HG03460 (cell line): ENCODE measurements at regions not wholly inside any gene's neighbourhood (a gene's known extent, or its start where the extent isn't known, plus 50 kb on each side); places are given as distances from the start of the nearest gene placed in this dataset.

Experiments used
- ATAC-seq: cut with Tn5 transposase; IDR thresholded peaks from one replicate; pipeline ENCODE4 v1.9.1; 2021; ENCODE audit not compliant: unreplicated experiment

DNA sequence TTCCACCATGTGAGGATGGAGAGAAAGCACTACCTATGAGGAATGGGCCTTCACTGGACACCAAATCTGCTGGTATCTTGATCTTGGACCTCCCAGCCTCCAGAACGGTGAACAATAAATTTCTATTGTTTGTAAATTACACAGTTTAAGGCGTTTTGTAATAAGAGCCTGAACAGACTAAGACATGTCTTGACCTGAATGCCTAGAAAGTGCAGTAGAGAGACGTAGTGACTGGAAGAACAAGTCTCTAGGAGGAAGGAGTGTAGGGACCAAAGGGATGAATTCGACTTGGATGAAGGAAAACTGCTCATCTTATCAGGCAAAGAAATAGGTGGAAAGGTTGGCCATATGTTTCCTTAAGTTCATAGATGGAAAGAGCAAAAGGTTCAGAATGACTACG, 309.8 kb upstream of the RGMB start:
- ATAC-seq: no peak

DNA sequence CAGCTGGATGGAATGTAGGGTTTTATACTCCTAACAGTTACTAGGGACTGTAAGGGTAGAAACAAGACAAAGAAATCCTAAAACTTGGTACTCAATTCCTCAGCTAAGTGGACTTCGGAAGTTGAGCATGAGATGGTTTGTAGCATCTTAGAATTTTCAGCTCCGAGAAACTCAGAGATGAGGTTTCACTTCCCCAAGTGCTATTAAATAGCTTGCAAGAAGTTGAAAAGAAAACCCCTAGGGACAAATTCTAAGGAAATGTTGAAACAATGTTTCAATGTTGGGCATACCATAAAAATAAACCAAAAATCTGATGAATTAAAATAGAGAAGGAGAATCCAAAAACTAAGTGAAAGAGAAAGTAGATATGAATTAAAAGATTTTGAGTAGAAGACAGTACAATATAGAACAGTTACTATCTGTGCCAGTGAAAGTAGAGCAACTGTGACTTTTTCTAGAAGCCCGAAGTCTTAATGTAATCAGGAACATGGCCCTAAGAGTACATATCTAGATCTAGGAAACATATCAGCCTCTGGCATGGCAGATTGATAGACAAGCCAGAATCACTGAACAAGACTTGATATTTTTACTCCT, 308.6 kb upstream of the RGMB start:
- peak; percentile 71 for ATAC-seq

DNA sequence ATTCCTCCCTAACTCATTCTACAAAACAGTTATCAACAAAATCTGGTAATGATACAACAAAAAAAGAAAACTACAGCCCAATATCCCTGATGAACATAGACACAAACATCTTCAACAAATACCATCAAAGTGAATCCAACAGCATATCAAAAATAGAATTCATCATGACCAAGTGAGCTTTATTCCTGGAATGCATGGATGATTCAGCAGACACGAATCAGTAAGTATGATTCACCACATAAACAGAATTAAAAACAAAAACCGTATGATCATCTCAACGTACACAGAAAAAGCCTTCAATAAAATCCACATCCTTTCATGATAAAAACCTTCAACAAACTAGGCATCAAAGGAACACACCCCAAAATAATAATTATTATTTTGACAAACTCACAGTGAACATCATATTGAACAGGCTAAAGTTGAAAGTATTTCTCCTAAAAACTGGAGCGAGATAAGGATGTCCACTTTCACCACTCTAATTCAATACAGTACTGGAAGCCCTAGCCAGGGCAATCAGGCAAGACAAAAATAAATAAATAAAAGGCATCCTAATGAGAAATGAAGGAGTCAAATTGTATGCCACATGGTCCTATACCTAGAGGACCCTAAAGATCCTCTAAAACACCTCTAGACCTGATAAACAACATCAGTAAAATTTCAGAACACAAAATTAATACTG, 305.1 kb upstream of the RGMB start:
- ATAC-seq: no peak

DNA sequence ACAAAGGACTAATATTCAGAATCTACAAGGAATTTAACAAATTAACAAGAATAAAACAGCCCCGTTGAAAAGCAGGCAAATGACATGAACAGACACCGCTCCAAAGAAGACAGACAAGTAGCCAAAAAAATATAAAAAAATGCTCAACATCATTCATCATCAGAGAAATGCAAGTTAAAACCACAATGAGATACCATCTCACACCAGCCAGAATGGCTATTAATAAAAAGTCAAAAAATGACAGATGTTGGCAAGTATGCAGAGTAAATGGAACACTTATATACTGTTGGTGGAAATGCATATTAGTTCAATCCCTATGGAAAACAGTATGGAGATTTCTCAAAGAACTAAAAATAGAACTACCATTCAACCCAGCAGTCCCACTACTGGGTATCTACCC, 302.7 kb upstream of the RGMB start:
- no peak for ATAC-seq

DNA sequence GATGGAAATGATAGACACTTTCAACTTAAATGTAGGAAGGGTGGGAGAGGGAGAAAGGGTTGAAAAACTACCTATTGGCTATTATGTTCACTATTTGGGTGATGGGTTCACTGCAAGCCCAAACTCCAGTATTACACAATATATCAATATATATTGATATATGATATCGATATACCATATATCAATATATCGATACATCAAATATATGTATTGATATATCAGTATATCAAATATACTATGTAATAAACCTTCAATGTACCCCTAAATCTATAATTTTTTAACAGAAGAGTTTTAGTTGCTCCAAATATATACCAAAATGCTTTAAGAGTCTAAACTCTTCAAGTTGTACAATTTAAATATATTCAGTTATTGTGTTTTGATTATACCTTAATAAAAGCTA, 302.0 kb upstream of the RGMB start:
- ATAC-seq: no peak

DNA sequence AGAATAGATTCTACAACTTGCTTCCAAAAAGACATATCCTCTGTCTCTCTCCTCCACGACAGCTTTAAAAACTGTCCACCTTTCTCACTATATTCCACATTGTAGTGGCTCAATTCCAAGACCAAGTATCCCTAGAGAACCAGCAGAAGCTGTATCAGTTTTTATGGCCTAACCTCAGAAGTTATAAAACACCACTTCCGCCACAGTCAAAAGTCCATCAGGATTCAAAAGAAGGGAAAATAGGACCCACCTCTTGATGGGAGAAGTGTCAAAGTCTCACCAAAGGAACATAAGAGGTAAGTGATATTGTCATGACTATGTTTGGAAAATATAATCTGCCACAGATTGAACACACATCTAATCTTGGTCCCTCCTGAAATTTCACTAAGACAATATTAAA, 299.2 kb upstream of the RGMB start:
- ATAC-seq: no peak

DNA sequence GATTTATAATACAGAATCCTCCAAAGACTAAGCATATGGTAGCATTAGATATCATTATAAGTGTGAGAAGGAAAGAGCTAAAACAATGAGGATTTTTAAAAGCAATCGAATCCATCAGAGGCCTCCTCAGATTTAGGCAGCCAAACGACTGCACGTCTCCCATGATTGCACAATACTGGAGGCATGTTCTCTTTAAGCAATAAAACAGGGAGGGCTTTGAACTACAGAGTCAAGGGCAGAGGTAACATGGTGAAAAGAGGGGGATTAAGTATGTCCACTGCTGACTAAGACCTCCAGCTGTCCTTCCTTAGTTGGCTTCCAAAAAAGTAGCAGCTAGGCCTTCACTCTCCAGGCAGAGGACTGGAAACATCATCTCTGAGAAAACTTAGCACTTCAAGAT, 298.7 kb upstream of the RGMB start:
- no peak for ATAC-seq

DNA sequence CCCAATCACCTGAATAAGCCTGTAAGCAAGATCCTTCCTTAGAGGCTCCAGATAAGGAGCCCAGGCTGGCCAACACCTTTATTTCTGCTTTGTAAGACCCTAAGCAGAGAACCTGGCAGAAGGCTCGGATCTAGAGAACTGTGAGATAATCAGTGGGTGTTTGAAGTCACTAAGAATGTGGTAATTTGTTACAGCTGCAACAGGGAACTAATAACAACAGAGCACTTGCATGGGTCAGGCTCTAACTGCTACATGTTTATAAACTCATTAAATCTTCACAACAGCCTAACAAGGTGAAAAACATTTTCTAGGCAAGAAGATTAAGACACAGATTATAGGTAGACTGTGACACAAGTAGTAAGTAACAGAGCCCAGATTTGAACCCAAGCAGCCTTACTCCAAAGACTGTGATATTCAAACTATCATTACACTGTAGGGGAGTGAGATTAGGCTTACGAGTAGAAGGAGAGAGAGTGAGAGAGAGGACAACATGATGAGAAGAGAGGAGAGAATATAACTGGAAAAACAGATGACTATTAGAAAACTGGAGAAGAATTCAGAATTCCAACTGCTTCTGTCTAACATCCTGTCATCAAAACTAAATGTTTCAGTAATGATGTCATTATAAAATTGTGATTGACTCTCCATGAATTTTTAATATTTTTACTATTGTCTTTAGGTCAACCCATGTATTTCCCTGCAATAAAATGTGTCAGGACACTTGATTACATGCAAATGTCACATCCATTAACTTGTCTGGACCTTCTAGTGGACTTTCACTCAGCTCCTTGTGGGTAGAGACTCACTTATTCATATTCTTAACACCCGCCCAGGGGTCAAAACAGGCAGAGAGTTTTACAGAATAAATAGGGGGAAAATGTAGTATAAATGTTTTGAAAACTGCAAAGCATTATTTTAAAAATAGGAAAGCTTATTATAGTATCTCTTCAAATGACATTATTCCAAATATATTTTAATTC, 290.9 kb upstream of the RGMB start:
- ATAC-seq: no peak

DNA sequence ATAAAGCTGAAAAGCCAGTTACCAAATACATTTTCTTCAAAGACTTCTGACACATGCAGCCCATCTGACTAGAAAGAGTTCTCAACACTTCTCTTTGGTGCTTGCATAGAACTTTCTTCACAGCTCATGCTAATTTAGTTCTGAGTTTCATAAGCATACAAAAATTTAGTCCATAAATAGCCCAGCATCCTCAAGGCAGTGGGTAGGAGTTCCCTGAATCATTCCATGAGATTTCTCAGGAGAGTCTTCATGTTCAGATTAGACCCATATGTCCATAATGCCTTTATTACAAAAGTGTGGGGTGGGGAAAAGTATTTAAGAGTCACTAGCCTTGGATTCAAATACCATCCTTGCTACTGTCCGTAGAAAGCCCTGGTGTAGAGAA, 290.2 kb upstream of the RGMB start:
- no peak for ATAC-seq

DNA sequence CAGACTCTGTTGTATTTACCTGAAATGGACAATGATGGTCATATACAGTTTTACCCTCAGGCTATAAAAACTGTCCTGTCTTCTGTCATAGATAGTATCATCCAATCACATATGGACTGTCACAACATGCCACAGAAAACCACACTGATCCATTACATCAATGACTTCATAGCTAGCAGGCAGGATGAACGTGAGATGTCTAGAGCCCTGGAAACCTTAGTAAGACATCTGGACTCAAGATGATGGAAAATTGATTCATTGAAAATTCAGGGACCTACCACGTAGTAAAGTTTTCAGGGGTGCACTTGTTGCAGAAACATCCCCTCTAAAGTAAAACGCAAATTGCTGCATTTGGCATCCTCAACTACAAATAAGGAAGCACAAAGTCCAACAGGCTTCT, 284.4 kb upstream of the RGMB start:
- ATAC-seq: no peak

DNA sequence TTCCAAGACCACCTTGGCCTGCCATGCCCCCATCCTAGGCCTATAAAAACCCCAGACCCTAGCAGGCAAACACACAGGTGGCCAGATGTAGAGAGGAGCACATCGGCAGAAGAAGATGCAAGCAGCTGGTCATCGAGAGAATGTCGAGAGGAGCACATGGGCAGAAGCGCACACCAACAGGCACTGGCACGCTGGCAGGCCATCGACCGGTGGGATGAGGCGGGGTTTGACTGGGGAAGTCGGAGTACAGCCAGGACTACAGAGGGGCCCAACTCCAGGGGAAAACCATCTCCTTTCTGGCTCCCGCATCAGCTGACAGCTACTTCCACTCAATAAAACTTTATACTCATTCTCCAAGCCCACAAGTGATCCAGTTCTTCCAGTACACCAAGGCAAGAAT, 283.1 kb upstream of the RGMB start:
- ATAC-seq: no peak

DNA sequence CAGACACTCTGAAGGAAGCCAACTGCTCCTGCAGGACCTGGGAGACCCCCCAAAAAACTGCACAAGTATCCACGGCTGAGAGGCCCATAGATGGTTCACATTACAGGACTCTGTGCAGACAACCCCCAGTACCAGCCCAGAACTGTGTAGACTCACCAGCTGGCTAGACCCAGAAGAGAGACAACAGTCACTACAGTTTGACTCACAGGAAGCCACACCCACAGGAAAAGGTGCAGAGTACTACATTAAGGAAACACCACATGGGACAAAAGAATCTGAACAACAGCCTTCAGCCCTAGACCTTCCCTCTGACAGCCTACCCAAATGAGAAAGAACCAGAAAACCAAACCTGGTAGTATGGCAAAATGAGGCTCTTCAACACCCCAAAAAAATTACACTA, 281.2 kb upstream of the RGMB start:
- ATAC-seq: no peak

DNA sequence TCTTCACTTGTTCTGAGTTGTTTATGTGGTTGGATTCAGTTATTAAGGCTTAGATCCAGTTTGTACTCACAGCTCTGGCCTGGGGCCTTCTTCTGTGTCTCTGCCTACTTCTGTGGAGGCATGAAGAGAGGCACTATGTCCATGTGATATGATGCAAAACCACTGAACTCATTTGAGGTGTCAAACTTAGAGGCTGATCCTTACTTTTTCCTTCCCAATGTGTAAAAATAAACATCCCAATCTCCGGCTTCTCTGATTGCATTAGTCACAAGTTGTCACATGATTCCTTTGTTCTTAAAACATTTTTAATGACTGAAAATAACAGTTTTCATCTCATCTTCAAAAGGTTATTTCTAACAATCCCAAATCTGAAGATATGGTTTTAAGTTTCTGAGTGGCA, 276.0 kb upstream of the RGMB start:
- ATAC-seq: no peak

DNA sequence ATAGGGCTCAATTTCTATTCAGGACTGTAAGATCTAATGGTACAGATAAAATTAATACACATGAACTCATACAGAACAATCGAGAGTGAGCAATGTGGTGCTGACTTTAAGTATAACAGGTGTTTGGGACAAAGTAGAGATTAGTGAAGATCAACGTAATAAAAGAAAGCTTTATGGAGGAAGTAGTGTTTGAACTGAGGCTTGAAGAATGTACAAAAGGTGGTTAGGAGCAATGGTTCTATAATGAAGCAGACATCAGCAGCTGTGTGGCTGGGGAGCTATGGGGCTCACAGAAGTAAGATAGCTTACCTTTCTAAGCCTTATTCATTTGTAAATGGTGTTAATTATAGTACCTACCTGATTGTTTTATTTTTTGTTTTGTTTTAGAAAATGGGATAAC, 275.4 kb upstream of the RGMB start:
- no peak for ATAC-seq

DNA sequence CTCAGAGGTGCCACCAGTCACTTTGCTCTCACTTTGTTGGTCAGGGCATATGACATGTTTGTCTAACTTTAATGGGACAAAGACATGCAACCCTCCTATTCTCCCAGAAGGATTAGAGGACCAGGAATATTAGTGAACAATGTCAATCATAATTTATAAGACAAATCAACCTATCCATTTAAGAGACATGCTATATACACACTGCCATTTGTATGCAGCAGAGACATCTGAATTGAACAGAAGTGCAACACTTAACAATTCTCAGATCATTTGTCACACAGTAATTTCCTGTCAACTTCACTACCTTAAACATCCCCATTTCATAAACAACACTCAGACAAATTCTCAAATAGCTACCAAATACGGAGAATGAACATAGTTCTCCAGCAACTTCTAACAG, 273.6 kb upstream of the RGMB start:
- ATAC-seq: no peak

DNA sequence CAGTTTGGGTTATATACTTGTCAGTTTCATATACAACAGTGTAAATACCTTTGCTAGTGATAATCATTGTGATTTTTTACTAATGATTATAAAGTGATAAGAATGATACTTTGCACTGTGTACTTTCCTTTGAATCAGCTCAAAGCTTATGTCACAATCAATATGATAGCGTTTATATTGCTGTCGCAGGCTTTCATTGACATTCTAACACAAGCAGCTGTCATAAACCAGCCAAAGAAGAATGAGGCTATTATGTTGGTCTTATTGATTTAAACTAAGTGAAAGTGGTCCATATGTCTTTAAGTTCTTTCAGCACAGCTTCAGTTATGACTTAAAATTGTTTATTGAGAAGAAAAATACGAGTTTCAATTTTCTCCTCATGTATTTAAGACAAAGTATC, 272.7 kb upstream of the RGMB start:
- no peak for ATAC-seq

DNA sequence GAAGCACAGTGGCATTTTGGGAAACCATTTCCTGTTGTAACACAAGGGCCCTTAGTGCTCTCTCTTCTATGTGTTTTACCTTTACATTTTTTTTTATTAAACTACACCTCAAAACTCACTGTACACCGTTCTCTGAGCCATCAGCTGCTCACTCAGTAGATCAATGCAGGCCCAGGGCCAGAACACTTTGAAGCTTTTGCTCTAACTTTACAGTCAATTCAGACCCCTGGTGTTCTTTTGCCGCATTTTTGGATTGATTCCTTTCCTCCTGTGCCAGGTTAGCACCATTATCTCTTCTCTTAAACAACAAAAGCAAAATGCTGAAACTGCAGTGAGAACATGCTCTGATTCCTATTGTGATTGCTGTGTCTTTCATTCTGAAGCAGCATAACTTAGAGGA, 269.8 kb upstream of the RGMB start:
- ATAC-seq: no peak

DNA sequence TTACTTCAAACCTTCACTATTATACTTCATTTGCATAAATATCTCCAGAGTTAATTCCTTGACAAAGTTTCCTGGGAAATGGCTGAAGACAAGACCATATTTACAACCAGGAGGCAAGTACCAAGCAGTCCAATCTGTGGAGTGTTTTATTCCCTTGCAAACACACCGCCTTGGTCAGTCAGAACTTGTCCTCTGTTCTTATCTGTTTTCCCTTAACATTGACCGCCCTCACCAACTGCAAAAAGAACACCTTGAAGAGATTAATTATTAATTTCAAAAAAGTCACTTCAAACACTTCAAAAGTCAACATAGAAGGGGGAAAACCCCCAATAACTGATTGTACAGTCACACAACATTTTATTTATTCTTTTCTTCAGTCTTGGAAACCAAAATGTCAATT, 269.0 kb upstream of the RGMB start:
- ATAC-seq: no peak

DNA sequence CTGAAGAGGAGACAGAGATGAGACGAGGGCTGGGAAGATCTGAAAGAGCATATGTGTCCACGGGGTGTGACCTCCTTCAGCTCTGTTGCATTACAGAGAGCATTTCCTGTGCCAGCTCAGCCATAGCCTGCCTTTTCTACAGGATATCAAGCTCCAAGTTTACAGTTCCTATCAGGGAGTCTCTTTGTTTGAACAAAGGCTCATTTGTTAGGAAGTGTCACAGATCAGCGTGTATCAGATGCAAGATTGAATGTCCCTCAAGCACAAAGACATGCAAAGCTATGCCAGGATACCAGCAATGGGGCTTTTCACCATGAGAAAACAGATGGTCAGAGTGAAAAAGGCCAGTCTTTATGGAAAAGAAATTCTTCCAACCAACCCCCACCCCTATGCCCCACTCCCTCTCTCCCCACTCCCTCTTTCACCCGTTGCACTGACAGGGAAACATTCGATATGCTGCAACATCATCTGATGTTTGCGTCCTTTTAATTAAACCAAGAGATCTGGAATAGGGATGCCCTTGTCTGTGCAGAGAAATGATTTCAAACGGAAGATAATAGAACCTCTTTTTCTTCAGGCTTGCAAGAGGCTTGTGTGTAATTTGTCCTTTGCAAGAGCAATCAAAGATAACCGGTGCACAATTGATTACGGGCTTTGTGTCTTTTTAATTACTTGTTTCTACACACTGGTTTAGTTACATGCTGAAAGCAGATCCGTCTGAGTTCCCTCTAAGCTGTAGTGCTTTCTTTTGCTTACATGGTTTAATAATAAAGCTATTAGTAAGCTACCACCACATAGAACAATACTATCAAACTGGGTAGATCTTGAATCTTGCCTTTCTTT, 263.1 kb upstream of the RGMB start:
- ATAC-seq: no peak

DNA sequence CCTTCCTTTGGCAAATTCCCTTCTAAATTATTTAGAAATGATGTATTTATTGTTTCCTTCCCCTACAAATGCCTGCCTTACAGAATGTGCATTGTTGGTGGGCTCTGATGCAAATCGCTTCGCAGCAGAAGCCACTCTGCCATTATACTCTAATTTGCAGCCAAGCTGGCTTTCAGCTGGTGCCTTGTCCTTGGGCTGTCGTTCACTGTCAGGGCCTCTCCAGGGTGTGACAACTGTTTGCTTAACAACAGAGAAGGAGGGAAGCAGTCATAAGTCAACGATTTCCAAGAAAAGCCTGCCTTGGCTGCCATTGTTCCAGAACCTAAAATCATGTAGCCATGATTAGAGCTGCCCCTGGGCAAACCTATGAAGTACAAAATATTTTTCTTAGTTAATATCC, 260.1 kb upstream of the RGMB start:
- ATAC-seq: no peak

DNA sequence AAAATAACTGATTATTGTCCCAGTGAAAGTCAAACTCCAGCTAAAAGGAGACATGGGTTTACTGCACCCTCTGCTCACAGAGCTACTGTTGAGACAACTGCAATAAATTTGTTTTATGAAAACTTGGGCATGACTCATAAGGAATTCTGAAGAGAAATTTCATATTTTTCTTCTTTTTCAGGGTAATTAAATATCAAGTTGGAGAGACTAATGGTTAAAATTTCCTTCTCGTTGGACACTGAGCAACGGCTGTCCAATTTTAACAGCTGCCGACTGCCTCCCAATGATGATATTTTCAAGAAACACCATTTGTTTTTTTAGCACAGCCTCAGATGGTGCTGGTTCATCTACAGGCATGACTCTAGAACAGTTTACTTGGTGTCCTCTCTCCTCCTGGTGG, 259.2 kb upstream of the RGMB start:
- no peak for ATAC-seq
